ENCODE measurements at regions not wholly inside any gene's neighbourhood (a gene's known extent, or its start where the extent isn't known, plus 50 kb on each side); places are given as distances from the start of the nearest gene placed in this dataset.
"Not testable (repeated sequence)": the region's sequence is repeated elsewhere in the genome, so short reads cannot be mapped to it uniquely, and the experiment has no call there.

GRCh38 chr20:6665161-6665560 lies 102.3 kb upstream of the BMP2 start:
- no peaks in the 10 kb centered on the region for H3K36me3 ChIP-seq (ENCODE audit: control insufficient read depth, insufficient read depth, low read length)
- no peak overlapping the region for H3K4me3 ChIP-seq (replicated peaks; ENCODE audit: low read depth, low read length)
- no peak for TF ChIP-seq CTCF (IDR thresholded peaks at IDR 0.05; ENCODE audit: insufficient read depth, low read length, poor library complexity, severe bottlenecking)
- DNase-seq (ENCODE audit: extremely low read depth, insufficient read length): no peak
- no peaks in the 10 kb centered on the region for H3K27me3 ChIP-seq (replicated peaks; ENCODE audit: control insufficient read depth, insufficient read depth, low read length)

- Histone ChIP-seq H3K36me3 (ENCODE audit: control insufficient read depth, insufficient read depth, low read length) (no peaks in the 10 kb centered on the region), H3K27me3 (replicated peaks; ENCODE audit: control insufficient read depth, insufficient read depth, low read length) (no peaks in the 10 kb centered on the region), H3K4me3 (replicated peaks; ENCODE audit: low read depth, low read length) (no peak overlapping the region)
- DNase-seq (ENCODE audit: extremely low read depth, insufficient read length): no peak
- no peak for TF ChIP-seq CTCF (IDR thresholded peaks at IDR 0.05; ENCODE audit: insufficient read depth, low read length, poor library complexity, severe bottlenecking)
These were observed 102.9 kb upstream of the BMP2 start for GRCh38 chr20:6664574-6664973.

GRCh38 chr20:6663751-6664388 lies 103.6 kb upstream of the BMP2 start:
- Histone ChIP-seq H3K4me3 (replicated peaks; ENCODE audit: low read depth, low read length) (no peak overlapping the region), H3K36me3 (ENCODE audit: control insufficient read depth, insufficient read depth, low read length) (no peaks in the 10 kb centered on the region), H3K27me3 (replicated peaks; ENCODE audit: control insufficient read depth, insufficient read depth, low read length) (no peaks in the 10 kb centered on the region)
- TF ChIP-seq CTCF (IDR thresholded peaks at IDR 0.05; ENCODE audit: insufficient read depth, low read length, poor library complexity, severe bottlenecking): no peak
- no peak for DNase-seq (ENCODE audit: extremely low read depth, insufficient read length)

- TF ChIP-seq CTCF (IDR thresholded peaks at IDR 0.05; ENCODE audit: insufficient read depth, low read length, poor library complexity, severe bottlenecking): no peak
- no peak for DNase-seq (ENCODE audit: extremely low read depth, insufficient read length)
- Histone ChIP-seq H3K27me3 (replicated peaks; ENCODE audit: control insufficient read depth, insufficient read depth, low read length) (no peaks in the 10 kb centered on the region), H3K36me3 (ENCODE audit: control insufficient read depth, insufficient read depth, low read length) (no peaks in the 10 kb centered on the region), H3K4me3 (replicated peaks; ENCODE audit: low read depth, low read length) (no peak overlapping the region)
These were observed 104.4 kb upstream of the BMP2 start for GRCh38 chr20:6663104-6663503.

- DNase-seq (ENCODE audit: extremely low read depth, insufficient read length): no peak
- TF ChIP-seq CTCF (IDR thresholded peaks at IDR 0.05; ENCODE audit: insufficient read depth, low read length, poor library complexity, severe bottlenecking): no peak
- Histone ChIP-seq H3K36me3 (ENCODE audit: control insufficient read depth, insufficient read depth, low read length) (no peaks in the 10 kb centered on the region), H3K27me3 (replicated peaks; ENCODE audit: control insufficient read depth, insufficient read depth, low read length) (no peaks in the 10 kb centered on the region), H3K4me3 (replicated peaks; ENCODE audit: low read depth, low read length) (no peak overlapping the region)
These were observed 105.2 kb upstream of the BMP2 start for GRCh38 chr20:6662309-6662708.

- H3K36me3 ChIP-seq (ENCODE audit: control insufficient read depth, insufficient read depth, low read length): no peaks in the 10 kb centered on the region
- TF ChIP-seq CTCF (IDR thresholded peaks at IDR 0.05; ENCODE audit: insufficient read depth, low read length, poor library complexity, severe bottlenecking): no peak
- no peak overlapping the region for H3K4me3 ChIP-seq (replicated peaks; ENCODE audit: low read depth, low read length)
- DNase-seq (ENCODE audit: extremely low read depth, insufficient read length): no peak
- H3K27me3 ChIP-seq (replicated peaks; ENCODE audit: control insufficient read depth, insufficient read depth, low read length): no peaks in the 10 kb centered on the region
These were observed 107.0 kb upstream of the BMP2 start for GRCh38 chr20:6660441-6660840.

GRCh38 chr20:6658909-6659308 lies 108.6 kb upstream of the BMP2 start:
- DNase-seq (ENCODE audit: extremely low read depth, insufficient read length); H3K4me3 ChIP-seq (replicated peaks; ENCODE audit: low read depth, low read length); H3K27me3 ChIP-seq (replicated peaks; ENCODE audit: control insufficient read depth, insufficient read depth, low read length); H3K36me3 ChIP-seq (ENCODE audit: control insufficient read depth, insufficient read depth, low read length): not testable (repeated sequence)

Measured in GM06990 (cell line).